Keratinocyte (primary cell): ENCODE measurements at regions not wholly inside any gene's neighbourhood (a gene's known extent, or its start where the extent isn't known, plus 50 kb on each side); places are given as distances from the start of the nearest gene placed in this dataset.
"Not testable (repeated sequence)": the region's sequence is repeated elsewhere in the genome, so short reads cannot be mapped to it uniquely, and the experiment has no call there.

Experiments used
- DNase-seq: peaks from one replicate; pipeline ENCODE4 v3.0.0-alpha.2; 2011; ENCODE audit warnings: low read depth, missing footprints, low spot score
- FAIRE-seq: peaks from 2 replicates; lab custom pipeline; 2011; peaks lifted over from hg19 to GRCh38; lab: Jason Lieb, UNC
- H2AFZ ChIP-seq: 2 replicates; pipeline ENCODE4 v1.6.0; 2012; ENCODE audit warnings: low read length, control low read depth, inconsistent platforms; ENCODE audit not compliant: control insufficient read depth
- H3K27ac ChIP-seq: 2 replicates; pipeline ENCODE4 v1.5.1; 2011; ENCODE audit warnings: low read length; ENCODE audit not compliant: control insufficient read depth, insufficient read depth
- H3K27me3 ChIP-seq: 3 replicates; pipeline ENCODE4 v1.6.0; 2011; ENCODE audit warnings: low read length; ENCODE audit not compliant: control insufficient read depth, insufficient read depth; ENCODE audit errors: extremely low read depth
- H3K36me3 ChIP-seq, 2 experiments: 2 replicates in 1 of 2; 3 replicates in 1 of 2; pipeline ENCODE4 v1.5.1; 2011; ENCODE audit warnings: low read length in 2 of 2, mild to moderate bottlenecking in 1 of 2; ENCODE audit not compliant: control insufficient read depth in 2 of 2, insufficient read depth in 2 of 2; ENCODE audit errors: extremely low read depth in 1 of 2
- H3K4me1 ChIP-seq: 3 replicates; pipeline ENCODE4 v1.5.1; 2011; ENCODE audit warnings: low read length; ENCODE audit not compliant: control insufficient read depth, insufficient read depth; ENCODE audit errors: extremely low read depth
- H3K4me2 ChIP-seq: 3 replicates; pipeline ENCODE4 v1.6.0; 2011; ENCODE audit warnings: low read depth, low read length; ENCODE audit not compliant: control insufficient read depth, insufficient read depth; ENCODE audit errors: extremely low read depth
- H3K4me3 ChIP-seq, 3 experiments: fragments of 200-600 bp in 1 of 3; sonication (generic) in 1 of 3; 2 replicates in 2 of 3; 3 replicates in 1 of 3; pipeline ENCODE4 v1.5.1; 2011 to 2016; ENCODE audit warnings: low read length in 3 of 3, mild to moderate bottlenecking in 3 of 3, control low read depth in 2 of 3, inconsistent platforms in 1 of 3, low read depth in 1 of 3, mixed read lengths in 1 of 3, mixed run types in 1 of 3, moderate library complexity in 1 of 3; ENCODE audit not compliant: control insufficient read depth in 2 of 3, insufficient read depth in 2 of 3; ENCODE audit errors: extremely low read depth in 1 of 3
- H3K79me2 ChIP-seq: 2 replicates; pipeline ENCODE4 v1.6.0; 2012; ENCODE audit warnings: low read length; ENCODE audit not compliant: control insufficient read depth, insufficient read depth
- H3K9ac ChIP-seq: 3 replicates; pipeline ENCODE4 v1.6.0; 2011; ENCODE audit warnings: low read length; ENCODE audit not compliant: control insufficient read depth, insufficient read depth; ENCODE audit errors: extremely low read depth
- H3K9me1 ChIP-seq: 3 replicates; pipeline ENCODE4 v1.6.0; 2011; ENCODE audit warnings: low read length; ENCODE audit not compliant: control insufficient read depth, insufficient read depth; ENCODE audit errors: extremely low read depth
- H3K9me3 ChIP-seq: 2 replicates; pipeline ENCODE4 v1.5.1; 2012; ENCODE audit warnings: low read depth, low read length; ENCODE audit not compliant: control insufficient read depth
- H4K20me1 ChIP-seq: 3 replicates; pipeline ENCODE4 v1.6.0; 2011; ENCODE audit warnings: low read length; ENCODE audit not compliant: control insufficient read depth, insufficient read depth; ENCODE audit errors: extremely low read depth
- CTCF ChIP-seq, 3 experiments: IDR thresholded peaks in 1 of 3; conservative IDR thresholded peaks in 1 of 3; optimal IDR thresholded peaks in 1 of 3; 2 replicates in 2 of 3; 3 replicates in 1 of 3; pipeline versions ENCODE3 to v1.5.1; 2011; ENCODE audit warnings: low read length in 3 of 3, mild to moderate bottlenecking in 3 of 3, moderate library complexity in 2 of 3, control low read depth in 1 of 3, inconsistent platforms in 1 of 3; ENCODE audit not compliant: insufficient read depth in 2 of 3; ENCODE audit errors: extremely low read depth in 1 of 3
- EZH2 ChIP-seq: IDR thresholded peaks from one replicate; pipeline ENCODE4 v1.6.1; 2012; ENCODE audit warnings: inconsistent platforms, mild to moderate bottlenecking, low read length, moderate library complexity
- dilution Hi-C: fragments of 300-500 bp; cut with MboI; formaldehyde crosslinking; loops from one replicate; pipeline ENCODE4 v1.7.0; 2020; ENCODE audit warnings: low sequenced_read_pairs; ENCODE audit not compliant: extremely low pct_ligation_motif_present

GRCh38 chr13:27349458-27349857 lies 75.0 kb upstream of the GTF3A start:
- H3K9me1 ChIP-seq = no peaks in the 10 kb centered on the region
- TF ChIP-seq EZH2 (no peak), CTCF (optimal IDR thresholded peaks at IDR 0.05 in 1 of 3, IDR thresholded peaks at IDR 0.05 in 1 of 3, conservative IDR thresholded peaks at IDR 0.05 in 1 of 3; ENCODE audit: extremely low read depth in 1 of 3, insufficient read depth in 2 of 3, low read length in 3 of 3) (no peak)
- H3K36me3 ChIP-seq = no peaks in the 10 kb centered on the region
- H3K27ac ChIP-seq = no peak overlapping the region
- no peak overlapping the region for H2AFZ ChIP-seq
- DNase-seq (no peak), FAIRE-seq (no peak)
- H3K4me3 ChIP-seq = no peak overlapping the region
- no peaks in the 10 kb centered on the region for H3K79me2 ChIP-seq
- H3K4me2 ChIP-seq = no peak overlapping the region
- no peaks in the 10 kb centered on the region for H3K9me3 ChIP-seq
- H3K27me3 ChIP-seq = peaks cover 5% of the 10 kb centered on the region
- no peaks in the 10 kb centered on the region for H4K20me1 ChIP-seq
- H3K4me1 ChIP-seq = no peaks in the 10 kb centered on the region
- no peak overlapping the region for H3K9ac ChIP-seq
- dilution Hi-C loops = no loop called here

GRCh38 chr13:27350825-27351224 lies 73.6 kb upstream of the GTF3A start:
- dilution Hi-C loops, H3K9ac ChIP-seq, H3K79me2 ChIP-seq, H3K9me3 ChIP-seq, H3K36me3 ChIP-seq, H3K4me1 ChIP-seq, H3K27ac ChIP-seq, DNase-seq, H2AFZ ChIP-seq, H3K9me1 ChIP-seq, H3K4me3 ChIP-seq, H3K27me3 ChIP-seq, H3K4me2 ChIP-seq, FAIRE-seq, H4K20me1 ChIP-seq: not testable (repeated sequence)

GRCh38 chr13:27352698-27353097 lies 71.7 kb upstream of the GTF3A start:
- dilution Hi-C loops = no loop called here
- H3K9me1 ChIP-seq = no peaks in the 10 kb centered on the region
- no peaks in the 10 kb centered on the region for H3K4me1 ChIP-seq
- H3K79me2 ChIP-seq = no peaks in the 10 kb centered on the region
- no peak for DNase-seq
- no peak overlapping the region for H2AFZ ChIP-seq
- peaks cover 4% of the 10 kb centered on the region for H3K27me3 ChIP-seq
- no peaks in the 10 kb centered on the region for H3K9me3 ChIP-seq
- H3K4me3 ChIP-seq = no peak overlapping the region
- no peak for FAIRE-seq
- H3K36me3 ChIP-seq = no peaks in the 10 kb centered on the region
- H3K9ac ChIP-seq = no peak overlapping the region
- TF ChIP-seq CTCF (optimal IDR thresholded peaks at IDR 0.05 in 1 of 3, IDR thresholded peaks at IDR 0.05 in 1 of 3, conservative IDR thresholded peaks at IDR 0.05 in 1 of 3; ENCODE audit: extremely low read depth in 1 of 3, insufficient read depth in 2 of 3, low read length in 3 of 3) (no peak), EZH2 (no peak)
- H4K20me1 ChIP-seq = no peaks in the 10 kb centered on the region
- H3K27ac ChIP-seq = no peak overlapping the region
- no peak overlapping the region for H3K4me2 ChIP-seq
